ENCODE measurements at regions not wholly inside any gene's neighbourhood (a gene's known extent, or its start where the extent isn't known, plus 50 kb on each side); places are given as distances from the start of the nearest gene placed in this dataset.

- DNase-seq (ENCODE audit: low read depth): no peak
These were observed 249.8 kb upstream of the RAB6C start for GRCh38 chr2:129729646-129730045.

GRCh38 chr2:129730979-129731378 lies 248.5 kb upstream of the RAB6C start:
- no peak for DNase-seq (ENCODE audit: low read depth)

- no peak for DNase-seq (ENCODE audit: low read depth)
These were observed 247.4 kb upstream of the RAB6C start for GRCh38 chr2:129731907-129732629.

GRCh38 chr2:129732630-129733026 lies 246.8 kb upstream of the RAB6C start:
- DNase-seq (ENCODE audit: low read depth): no peak

GRCh38 chr2:129733041-129733440 lies 246.4 kb upstream of the RAB6C start:
- no peak for DNase-seq (ENCODE audit: low read depth)

- no peak for DNase-seq (ENCODE audit: low read depth)
These were observed 245.9 kb upstream of the RAB6C start for GRCh38 chr2:129733579-129733978.

- DNase-seq (ENCODE audit: low read depth): no peak
These were observed 245.0 kb upstream of the RAB6C start for GRCh38 chr2:129734343-129735034.

GRCh38 chr2:129735576-129735975 lies 243.9 kb upstream of the RAB6C start:
- no peak for DNase-seq (ENCODE audit: low read depth)

- no peak for DNase-seq (ENCODE audit: low read depth)
These were observed 241.6 kb upstream of the RAB6C start for GRCh38 chr2:129737660-129738527.

- DNase-seq (ENCODE audit: low read depth): no peak
These were observed 240.7 kb upstream of the RAB6C start for GRCh38 chr2:129738799-129739198.

- no peak for DNase-seq (ENCODE audit: low read depth)
These were observed 239.0 kb upstream of the RAB6C start for GRCh38 chr2:129740504-129740903.

- no peak for DNase-seq (ENCODE audit: low read depth)
These were observed 238.3 kb upstream of the RAB6C start for GRCh38 chr2:129741165-129741564.

- no peak for DNase-seq (ENCODE audit: low read depth)
These were observed 237.8 kb upstream of the RAB6C start for GRCh38 chr2:129741623-129742022.

- DNase-seq (ENCODE audit: low read depth): no peak
These were observed 236.9 kb upstream of the RAB6C start for GRCh38 chr2:129742415-129743180.

GRCh38 chr2:129744141-129744540 lies 235.3 kb upstream of the RAB6C start:
- DNase-seq (ENCODE audit: low read depth): no peak

GRCh38 chr2:129744649-129745048 lies 234.8 kb upstream of the RAB6C start:
- DNase-seq (ENCODE audit: low read depth): no peak

GRCh38 chr2:129747500-129748125 lies 231.9 kb upstream of the RAB6C start:
- DNase-seq (ENCODE audit: low read depth): no peak

- no peak for DNase-seq (ENCODE audit: low read depth)
These were observed 231.2 kb upstream of the RAB6C start for GRCh38 chr2:129748250-129748649.

GRCh38 chr2:129748653-129749052 lies 230.8 kb upstream of the RAB6C start:
- DNase-seq (ENCODE audit: low read depth): no peak

GRCh38 chr2:129751409-129751808 lies 228.1 kb upstream of the RAB6C start:
- no peak for DNase-seq (ENCODE audit: low read depth)

- DNase-seq (ENCODE audit: low read depth): no peak
These were observed 227.3 kb upstream of the RAB6C start for GRCh38 chr2:129752176-129752575.

- no peak for DNase-seq (ENCODE audit: low read depth)
These were observed 226.8 kb upstream of the RAB6C start for GRCh38 chr2:129752686-129753085.

Data from stimulated activated CD8-positive, alpha-beta memory T cell treated with anti-CD3 and anti-CD28 coated beads, Interleukin-12 subunit alpha, Interleukin-12 subunit beta, amount 100 ng/mL, for 1 hour (primary cell).